KBM-7 (cell line): ENCODE measurements at regions not wholly inside any gene's neighbourhood (a gene's known extent, or its start where the extent isn't known, plus 50 kb on each side); places are given as distances from the start of the nearest gene placed in this dataset.

Experiments
- DNase-seq: peaks from one replicate; pipeline ENCODE4 v3.0.0-alpha.2; 2015
- in situ Hi-C: fragments of 300-500 bp; cut with MboI; formaldehyde crosslinking; loops from 2 replicates; pipeline ENCODE4 v1.14.3; 2020; ENCODE audit warnings: low sequenced_read_pairs, low pct_unique_long_range_greater_than_20kb, mixed read lengths

DNA sequence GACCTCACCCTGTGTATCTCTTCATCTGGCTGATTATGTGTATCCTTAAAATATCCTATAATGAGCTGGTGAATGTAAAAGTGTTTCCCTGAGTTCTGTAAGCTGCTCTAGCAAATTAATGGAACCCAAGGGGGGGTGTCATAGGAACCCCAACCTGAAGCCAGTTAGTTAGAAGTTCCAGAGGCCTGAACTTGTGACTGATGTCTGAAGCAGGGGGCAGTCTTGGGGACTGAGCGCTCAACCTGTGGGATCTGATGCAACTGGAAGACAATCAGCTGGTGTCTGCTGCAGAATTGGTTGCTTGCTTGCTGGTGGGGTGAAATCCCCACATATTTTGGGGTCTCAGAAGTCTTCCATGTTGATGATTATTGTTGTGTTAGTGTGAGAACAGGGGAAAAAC is 75.7 kb upstream of the NKD1 start:
- in situ Hi-C loops = no loop called here

DNA sequence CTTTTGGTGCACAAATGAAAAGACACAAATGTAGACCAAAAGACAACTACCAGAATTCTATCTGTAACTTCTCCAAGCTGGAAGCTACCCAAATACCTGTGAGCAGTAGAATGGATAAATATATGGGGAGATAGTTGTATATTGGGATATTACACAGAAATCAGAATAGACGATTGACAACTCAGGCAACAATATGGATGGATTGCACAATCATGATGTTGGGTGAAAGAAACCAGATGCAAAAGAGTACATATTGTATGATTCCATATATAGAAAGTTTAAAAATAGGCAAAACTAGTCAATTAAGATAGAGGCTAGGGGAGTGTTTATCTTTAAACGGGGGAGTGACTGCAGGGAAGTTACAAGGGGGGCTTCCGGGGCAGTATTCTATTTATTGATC is 77.5 kb upstream of the NKD1 start:
- no peak for DNase-seq
- in situ Hi-C loops = no loop called here

More for the DNA sequence above, 75.7 kb upstream of the NKD1 start:
- DNase-seq = no peak

DNA sequence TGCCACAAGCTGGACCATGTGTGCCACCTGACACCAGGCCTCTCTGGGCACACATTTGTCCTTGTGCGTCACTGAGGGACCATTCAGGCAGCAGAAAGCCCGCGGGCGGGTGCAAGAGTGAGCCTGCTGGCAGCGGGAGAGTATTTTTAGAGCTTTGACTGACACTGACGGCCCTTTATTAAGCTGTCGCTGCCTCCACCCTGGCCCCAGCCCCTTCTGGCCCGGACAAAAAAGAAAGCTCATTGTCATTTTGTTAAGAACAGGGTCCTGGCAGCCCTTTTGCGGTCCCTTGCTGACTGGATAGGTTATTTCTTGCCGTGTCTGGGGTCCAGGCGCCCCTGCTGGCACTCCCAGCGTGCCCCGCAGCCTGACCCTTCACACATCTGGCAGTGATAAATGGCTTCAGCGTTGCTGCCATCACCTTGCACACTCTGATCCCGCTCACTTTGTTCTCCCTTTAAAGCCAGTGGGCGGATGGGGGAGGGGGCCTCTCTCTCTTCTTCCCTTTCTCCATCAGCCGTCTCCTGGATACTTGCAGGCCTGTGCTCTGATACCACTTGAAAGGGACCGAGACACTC is 78.4 kb upstream of the NKD1 start:
- in situ Hi-C loops = no loop called here
- no peak for DNase-seq

DNA sequence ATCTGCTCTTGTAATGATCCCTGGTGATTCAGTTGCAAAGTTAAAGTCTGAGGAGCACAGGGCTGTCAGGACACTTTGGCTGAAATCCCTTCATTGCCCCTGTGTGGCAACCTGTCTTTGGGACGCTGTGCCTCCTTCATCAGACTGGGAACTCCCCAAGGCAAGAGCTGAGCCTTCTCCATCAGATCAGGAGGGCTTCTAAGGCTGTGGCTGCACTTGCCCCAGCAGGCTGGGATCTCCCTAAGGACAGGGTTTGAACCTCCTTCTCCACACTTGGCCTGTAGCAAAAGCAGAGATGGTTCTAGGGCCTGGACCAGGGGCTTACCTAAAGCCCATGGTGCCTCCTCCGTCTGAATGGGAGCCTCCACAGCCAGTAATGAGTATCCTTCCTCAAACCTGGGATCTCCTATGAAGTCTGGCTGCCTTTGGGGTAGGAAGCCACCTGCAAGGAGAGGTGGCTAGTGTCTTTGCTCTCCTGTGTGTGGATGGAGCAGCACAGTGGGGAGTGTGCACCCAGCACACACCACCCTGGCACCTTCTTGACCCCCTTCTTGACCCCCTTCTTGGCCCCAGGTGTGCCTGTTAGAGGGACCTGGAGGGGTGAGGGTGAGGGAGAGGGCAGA is 79.0 kb upstream of the NKD1 start:
- no peak for DNase-seq
- in situ Hi-C loops = no loop called here

DNA sequence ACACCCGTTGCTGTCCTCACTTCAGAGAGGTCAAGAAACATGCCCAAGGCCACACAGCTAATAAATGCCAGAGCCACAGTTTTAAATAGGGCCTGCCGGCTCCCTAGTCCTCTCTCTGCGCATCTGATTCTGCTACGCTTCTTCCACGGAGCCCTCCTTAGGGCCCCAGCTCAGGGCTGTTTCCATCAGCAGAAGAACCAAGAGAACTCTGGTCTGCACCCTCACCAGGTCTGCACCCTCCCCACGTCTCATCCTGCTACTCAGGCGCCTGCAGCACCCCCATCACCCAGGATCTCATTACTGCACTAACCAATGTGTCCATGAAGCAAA is 79.5 kb upstream of the NKD1 start:
- in situ Hi-C loops = no loop called here
- DNase-seq = no peak

DNA sequence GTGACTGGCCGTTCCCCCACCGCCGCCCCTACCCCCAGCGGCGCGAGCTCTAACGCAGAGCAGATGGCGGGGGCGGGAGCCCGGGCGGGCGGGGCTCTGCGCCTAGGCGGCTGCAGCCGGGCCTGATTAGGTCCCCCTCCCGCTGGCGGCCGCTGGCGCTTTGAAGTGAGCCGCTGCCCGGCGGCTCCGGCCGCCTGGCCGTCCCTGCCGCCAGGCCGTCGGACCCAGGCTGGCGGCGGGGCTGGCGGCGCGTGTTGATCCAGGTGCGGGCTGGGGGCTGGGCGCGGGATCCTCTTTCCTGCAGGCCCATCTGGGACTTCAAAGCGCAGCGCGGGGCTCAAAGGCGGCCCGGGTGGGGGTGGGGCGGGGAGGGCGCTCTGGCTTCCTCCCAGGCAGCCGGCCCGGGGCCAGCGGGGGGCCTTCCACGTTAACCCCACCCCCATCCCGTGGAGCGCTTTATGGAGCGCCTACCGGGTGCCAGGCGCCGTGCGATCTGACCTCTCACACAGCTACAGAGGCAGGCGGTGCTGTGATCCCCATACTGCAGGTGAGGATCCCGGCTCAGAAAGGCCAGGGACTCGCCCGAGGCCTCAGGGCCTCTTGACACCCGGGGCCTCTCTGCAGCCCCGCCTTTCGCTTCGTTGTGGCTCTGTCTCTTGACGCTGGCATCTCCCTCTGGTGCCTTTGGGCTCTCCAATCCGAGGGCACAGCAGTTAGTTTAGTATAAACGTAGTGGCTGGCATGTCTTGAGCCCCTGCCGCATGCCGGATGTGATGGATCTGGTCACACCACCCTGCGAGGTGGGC is 80.0 kb upstream of the NKD1 start:
- DNase-seq = no peak
- in situ Hi-C loops = no loop called here

- DNase-seq = no peak
- in situ Hi-C loops = no loop called here
Measured at GRCh38 chr16:50467559-50467942, 80.6 kb upstream of the NKD1 start.

DNA sequence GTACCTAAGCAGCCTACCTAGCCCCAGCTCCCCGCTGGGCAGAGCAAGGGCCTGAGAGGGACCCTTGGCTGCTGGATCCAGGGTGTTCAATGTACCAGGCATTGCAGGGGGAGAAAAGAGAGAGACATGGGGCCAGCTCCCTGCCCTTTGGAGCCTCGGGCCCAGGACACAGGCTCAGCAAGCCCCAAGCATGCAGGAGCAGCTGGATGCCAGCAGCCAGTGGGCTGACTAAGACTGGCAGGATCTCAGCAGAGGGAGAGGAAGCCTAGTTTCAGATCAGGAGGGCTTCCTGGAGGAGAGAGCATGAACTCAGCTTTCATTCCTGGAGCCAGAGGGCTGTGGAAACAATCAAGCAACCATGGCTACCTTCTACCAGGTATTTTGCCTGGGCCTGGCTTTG is 82.0 kb upstream of the NKD1 start:
- no peak for DNase-seq
- in situ Hi-C loops = no loop called here

- DNase-seq = no peak
Measured at GRCh38 chr16:50464325-50465290, 83.6 kb upstream of the NKD1 start.

GRCh38 chr16:50463581-50464324 is 84.4 kb upstream of the NKD1 start:
- no peak for DNase-seq
- in situ Hi-C loops = no loop called here

More at GRCh38 chr16:50464325-50465290, 83.6 kb upstream of the NKD1 start:
- in situ Hi-C loops = no loop called here

- in situ Hi-C loops = no loop called here
- DNase-seq = no peak
Measured at GRCh38 chr16:50462793-50463507, 85.2 kb upstream of the NKD1 start.

GRCh38 chr16:50461400-50461760 is 86.8 kb upstream of the NKD1 start:
- in situ Hi-C loops = no loop called here

GRCh38 chr16:50460538-50461399 is 87.4 kb upstream of the NKD1 start:
- DNase-seq = no peak
- in situ Hi-C loops = no loop called here

More at GRCh38 chr16:50461400-50461760, 86.8 kb upstream of the NKD1 start:
- no peak for DNase-seq

- DNase-seq = no peak
- in situ Hi-C loops = no loop called here
Measured at GRCh38 chr16:50459496-50460080, 88.6 kb upstream of the NKD1 start.

DNA sequence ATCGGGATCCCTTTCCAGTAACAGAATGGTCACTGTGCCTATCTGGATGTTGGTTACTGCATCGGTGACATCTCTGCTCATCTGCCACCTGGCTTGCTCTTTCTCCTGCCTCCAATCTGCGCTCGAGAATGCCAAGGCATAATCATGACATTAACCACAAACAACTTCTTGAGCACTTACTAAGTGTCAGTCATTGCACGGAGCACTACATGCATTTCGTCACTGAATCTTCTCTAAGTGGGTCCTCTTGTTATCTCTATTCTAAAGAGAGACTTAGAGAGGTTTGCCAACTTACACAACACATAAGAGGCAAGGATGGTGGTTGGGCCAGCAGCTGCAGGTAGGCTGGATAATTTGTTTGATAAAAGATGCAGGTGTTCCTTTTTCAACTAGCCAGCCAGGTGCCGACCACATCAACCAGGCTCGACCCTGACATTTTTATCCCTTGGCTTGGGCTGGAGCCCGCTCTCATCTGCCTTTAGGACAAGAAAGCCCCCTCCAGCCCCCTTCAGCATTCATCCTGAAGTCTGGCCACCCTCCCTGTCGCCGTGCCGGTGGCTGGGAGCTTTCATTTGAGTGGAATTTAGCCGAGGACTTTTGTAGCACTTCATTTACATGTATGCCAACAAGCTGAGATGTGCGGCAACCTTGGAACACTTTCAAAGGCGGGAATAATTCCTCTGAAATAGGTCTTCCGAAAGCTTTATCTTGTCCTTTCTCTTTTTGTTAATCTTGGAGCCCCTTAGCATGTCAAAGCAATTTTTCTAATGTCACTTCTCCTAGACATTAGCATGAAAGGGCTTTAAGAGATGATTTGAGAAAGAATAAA is 89.3 kb upstream of the NKD1 start:
- in situ Hi-C loops = no loop called here
- no peak for DNase-seq

DNA sequence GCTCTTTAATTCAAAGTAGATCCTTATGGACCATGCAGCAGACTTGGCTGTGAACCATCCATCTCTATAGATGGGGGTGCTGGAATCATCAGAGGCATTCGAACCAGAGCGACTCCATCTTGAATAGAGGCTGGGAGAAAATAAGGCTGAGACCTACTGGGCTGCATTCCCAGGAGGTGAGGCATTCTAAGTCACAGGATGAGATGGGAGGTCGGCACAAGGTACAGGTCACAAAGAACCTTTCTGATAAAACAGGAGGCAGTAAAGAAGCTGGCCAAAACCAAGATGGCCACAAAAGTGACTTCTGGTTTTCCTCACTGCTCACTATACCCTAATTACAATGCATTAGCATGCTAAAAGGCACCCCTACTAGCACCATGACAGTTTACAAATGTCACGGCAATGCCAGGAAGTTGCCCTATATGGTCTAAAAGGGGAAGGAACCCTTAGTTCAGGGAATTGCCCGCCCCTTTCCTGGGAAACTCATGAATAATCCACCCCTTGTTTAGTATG is 89.2 kb upstream of the BRD7 start:
- in situ Hi-C loops = no loop called here
- peak; percentile 36 for DNase-seq
